OCI-LY3 (cell line): ENCODE measurements at regions not wholly inside any gene's neighbourhood (a gene's known extent, or its start where the extent isn't known, plus 50 kb on each side); places are given as distances from the start of the nearest gene placed in this dataset.

Experiments used
- CTCF ChIP-seq: fragments of 200-600, 300-600 bp; sonication (generic); IDR thresholded peaks from 2 replicates; pipeline ENCODE4 v1.5.1; 2014; ENCODE audit warnings: antibody characterized with exemption, low read length, low read depth
- EZH2phosphoT487 ChIP-seq: fragments of 200-600 bp; shearing (Covaris generic); IDR thresholded peaks from 2 replicates; pipeline ENCODE4 v1.6.1; 2018; ENCODE audit warnings: antibody characterized with exemption, mixed run types, low read depth

GRCh38 chr1:18009055-18009454, 98.5 kb upstream of the IGSF21 start:
- TF ChIP-seq CTCF (no peak), EZH2phosphoT487 (no peak)
